ENCODE measurements at regions not wholly inside any gene's neighbourhood (a gene's known extent, or its start where the extent isn't known, plus 50 kb on each side); places are given as distances from the start of the nearest gene placed in this dataset.

GRCh38 chr3:144875211-144875610 lies 903.6 kb downstream of the DIPK2A start:
- H3K27me3 Mint-ChIP-seq (ENCODE audit: unreplicated experiment), result no peaks in the 10 kb centered on the region
- no peak for DNase-seq
- no peak overlapping the region for H3K27ac Mint-ChIP-seq (ENCODE audit: unreplicated experiment)
- no peaks in the 10 kb centered on the region for H3K9me3 Mint-ChIP-seq (ENCODE audit: unreplicated experiment)
- H3K4me1 Mint-ChIP-seq (ENCODE audit: low read depth, unreplicated experiment), result peaks cover 5% of the 10 kb centered on the region
- H3K36me3 Mint-ChIP-seq (ENCODE audit: unreplicated experiment), result no peaks in the 10 kb centered on the region
- TF ChIP-seq CTCF (IDR thresholded peaks at IDR 0.05; ENCODE audit: partially characterized antibody, unreplicated experiment), result no peak
- no peak overlapping the region for H3K4me3 Mint-ChIP-seq (ENCODE audit: unreplicated experiment)

GRCh38 chr3:144877356-144877755 lies 905.7 kb downstream of the DIPK2A start:
- Mint-ChIP-seq H3K9me3 (ENCODE audit: unreplicated experiment) (no peaks in the 10 kb centered on the region), H3K36me3 (ENCODE audit: unreplicated experiment) (no peaks in the 10 kb centered on the region), H3K4me1 (ENCODE audit: low read depth, unreplicated experiment) (peaks cover 5% of the 10 kb centered on the region), H3K4me3 (ENCODE audit: unreplicated experiment) (no peak overlapping the region), H3K27ac (ENCODE audit: unreplicated experiment) (no peak overlapping the region), H3K27me3 (ENCODE audit: unreplicated experiment) (no peaks in the 10 kb centered on the region)
- DNase-seq, result no peak
- no peak for TF ChIP-seq CTCF (IDR thresholded peaks at IDR 0.05; ENCODE audit: partially characterized antibody, unreplicated experiment)

- Mint-ChIP-seq H3K27ac (ENCODE audit: unreplicated experiment) (peak overlapping the region; percentile 54), H3K4me1 (ENCODE audit: low read depth, unreplicated experiment) (peaks cover 5% of the 10 kb centered on the region), H3K36me3 (ENCODE audit: unreplicated experiment) (no peaks in the 10 kb centered on the region), H3K27me3 (ENCODE audit: unreplicated experiment) (no peaks in the 10 kb centered on the region), H3K9me3 (ENCODE audit: unreplicated experiment) (no peaks in the 10 kb centered on the region), H3K4me3 (ENCODE audit: unreplicated experiment) (no peak overlapping the region)
- TF ChIP-seq CTCF (IDR thresholded peaks at IDR 0.05; ENCODE audit: partially characterized antibody, unreplicated experiment), result no peak
- no peak for DNase-seq
Measured at GRCh38 chr3:144879701-144880100, 908.1 kb downstream of the DIPK2A start.

GRCh38 chr3:144893980-144894379 lies 922.4 kb downstream of the DIPK2A start:
- Mint-ChIP-seq H3K9me3 (ENCODE audit: unreplicated experiment) (no peaks in the 10 kb centered on the region), H3K4me1 (ENCODE audit: low read depth, unreplicated experiment) (peaks cover 14% of the 10 kb centered on the region), H3K4me3 (ENCODE audit: unreplicated experiment) (no peak overlapping the region), H3K36me3 (ENCODE audit: unreplicated experiment) (no peaks in the 10 kb centered on the region), H3K27ac (ENCODE audit: unreplicated experiment) (no peak overlapping the region), H3K27me3 (ENCODE audit: unreplicated experiment) (peaks cover 2% of the 10 kb centered on the region)
- DNase-seq, result no peak
- TF ChIP-seq CTCF (IDR thresholded peaks at IDR 0.05; ENCODE audit: partially characterized antibody, unreplicated experiment), result no peak

- H3K4me3 Mint-ChIP-seq (ENCODE audit: unreplicated experiment), result no peak overlapping the region
- H3K27ac Mint-ChIP-seq (ENCODE audit: unreplicated experiment), result no peak overlapping the region
- peaks cover 2% of the 10 kb centered on the region for H3K27me3 Mint-ChIP-seq (ENCODE audit: unreplicated experiment)
- DNase-seq, result no peak
- no peak for TF ChIP-seq CTCF (IDR thresholded peaks at IDR 0.05; ENCODE audit: partially characterized antibody, unreplicated experiment)
- H3K9me3 Mint-ChIP-seq (ENCODE audit: unreplicated experiment), result no peaks in the 10 kb centered on the region
- peaks cover 14% of the 10 kb centered on the region for H3K4me1 Mint-ChIP-seq (ENCODE audit: low read depth, unreplicated experiment)
- H3K36me3 Mint-ChIP-seq (ENCODE audit: unreplicated experiment), result no peaks in the 10 kb centered on the region
Measured at GRCh38 chr3:144894576-144894975, 923.0 kb downstream of the DIPK2A start.

Measured in glutamatergic neuron (in vitro differentiated cells).